Adrenal gland (tissue), 5 donors: ENCODE measurements at regions not wholly inside any gene's neighbourhood (a gene's known extent, or its start where the extent isn't known, plus 50 kb on each side); places are given as distances from the start of the nearest gene placed in this dataset.

ENCODE experiments used
- POLR2A ChIP-seq, 2 donors: fragments of 450-650 bp; IDR thresholded peaks; one replicate each; pipeline ENCODE4 v1.6.1; 2017; ENCODE audit warnings: antibody characterized with exemption in 2 of 2, mild to moderate bottlenecking in 2 of 2, moderate library complexity in 1 of 2
- TF ChIP-seq, protein P1 (sequence below), 6 experiments: fragments of 450-650 bp in 4 of 6; fragments of 200-600 bp in 2 of 6; sonication (generic) in 1 of 6; IDR thresholded peaks; 1 replicate in 5 of 6; 2 replicates in 1 of 6; pipeline versions ENCODE4 v1.5.1 to v1.8.0; 2016 to 2021; ENCODE audit warnings: antibody characterized with exemption in 6 of 6, mild to moderate bottlenecking in 2 of 6, moderate library complexity in 1 of 6
- donor health status: DM: no; HTN: no; CAD: no.

DNA sequence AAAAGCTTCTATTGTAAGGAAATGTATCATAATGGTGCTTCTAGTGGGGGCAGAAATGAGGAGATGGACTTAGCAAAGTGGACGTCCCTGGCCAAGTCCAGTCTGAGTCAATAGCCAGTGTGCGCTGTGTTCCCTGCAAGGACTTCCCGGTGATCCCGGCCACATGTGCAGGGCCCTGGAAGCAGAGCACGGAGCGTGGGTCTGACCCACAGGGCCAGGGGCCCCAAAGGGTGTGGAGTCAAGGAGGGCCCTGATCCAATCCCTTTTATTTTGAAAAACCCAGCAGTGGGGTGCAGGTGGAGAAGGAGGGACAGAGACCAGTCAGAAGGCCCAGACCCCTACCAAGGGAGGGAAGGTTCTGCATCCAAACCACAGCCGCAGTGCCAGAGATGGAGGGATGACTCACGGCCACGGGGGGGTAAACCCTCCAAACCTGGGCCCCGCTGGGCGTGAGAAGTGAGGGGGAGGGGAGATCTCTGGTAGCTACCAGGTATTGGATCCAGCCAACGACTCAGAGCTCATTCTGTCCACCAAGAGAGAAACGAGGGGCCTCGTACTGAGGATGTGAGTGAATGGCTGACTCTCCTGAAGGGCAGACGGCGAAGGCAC, 57.2 kb upstream of the VIPR2 start:
- no peak for TF ChIP-seq POLR2A (IDR thresholded peaks at IDR 0.05)
- TF ChIP-seq, protein P1, sequence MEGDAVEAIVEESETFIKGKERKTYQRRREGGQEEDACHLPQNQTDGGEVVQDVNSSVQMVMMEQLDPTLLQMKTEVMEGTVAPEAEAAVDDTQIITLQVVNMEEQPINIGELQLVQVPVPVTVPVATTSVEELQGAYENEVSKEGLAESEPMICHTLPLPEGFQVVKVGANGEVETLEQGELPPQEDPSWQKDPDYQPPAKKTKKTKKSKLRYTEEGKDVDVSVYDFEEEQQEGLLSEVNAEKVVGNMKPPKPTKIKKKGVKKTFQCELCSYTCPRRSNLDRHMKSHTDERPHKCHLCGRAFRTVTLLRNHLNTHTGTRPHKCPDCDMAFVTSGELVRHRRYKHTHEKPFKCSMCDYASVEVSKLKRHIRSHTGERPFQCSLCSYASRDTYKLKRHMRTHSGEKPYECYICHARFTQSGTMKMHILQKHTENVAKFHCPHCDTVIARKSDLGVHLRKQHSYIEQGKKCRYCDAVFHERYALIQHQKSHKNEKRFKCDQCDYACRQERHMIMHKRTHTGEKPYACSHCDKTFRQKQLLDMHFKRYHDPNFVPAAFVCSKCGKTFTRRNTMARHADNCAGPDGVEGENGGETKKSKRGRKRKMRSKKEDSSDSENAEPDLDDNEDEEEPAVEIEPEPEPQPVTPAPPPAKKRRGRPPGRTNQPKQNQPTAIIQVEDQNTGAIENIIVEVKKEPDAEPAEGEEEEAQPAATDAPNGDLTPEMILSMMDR (IDR thresholded peaks at IDR 0.05) = no peak
